H1 (cell line): ENCODE measurements at regions not wholly inside any gene's neighbourhood (a gene's known extent, or its start where the extent isn't known, plus 50 kb on each side); places are given as distances from the start of the nearest gene placed in this dataset.

ENCODE experiments used
- ATF3 ChIP-seq: IDR thresholded peaks from 2 replicates; pipeline ENCODE4 v1.6.1; 2011; ENCODE audit warnings: low read depth, mild to moderate bottlenecking, low read length; ENCODE audit not compliant: insufficient read depth
- CEBPB ChIP-seq: IDR thresholded peaks from 2 replicates; pipeline ENCODE4 v1.6.1; 2012; ENCODE audit warnings: low read depth, low read length
- JUND ChIP-seq: IDR thresholded peaks from 2 replicates; pipeline ENCODE4 v1.6.1; 2011; ENCODE audit warnings: mild to moderate bottlenecking, improper control_type of control experiment, low read length
- MAFK ChIP-seq: IDR thresholded peaks from 2 replicates; pipeline ENCODE4 v1.6.1; 2012; ENCODE audit warnings: low read depth, mild to moderate bottlenecking, improper control_type of control experiment, low read length
- YY1 ChIP-seq: IDR thresholded peaks from 2 replicates; pipeline ENCODE4 v1.6.1; 2011; ENCODE audit warnings: low read depth, mild to moderate bottlenecking, low read length

GRCh38 chr1:216925962-216926625 lies 202.9 kb upstream of the ESRRG start (continued):
- no peak for TF ChIP-seq MAFK
- no peak for TF ChIP-seq YY1
- TF ChIP-seq CEBPB = no peak
- no peak for TF ChIP-seq ATF3
- TF ChIP-seq JUND = no peak
